Stimulated activated naive CD4-positive, alpha-beta T cell treated with Interleukin-2 at 50 U/mL for 16 hours (primary cell): ENCODE measurements at regions not wholly inside any gene's neighbourhood (a gene's known extent, or its start where the extent isn't known, plus 50 kb on each side); places are given as distances from the start of the nearest gene placed in this dataset.
"Not testable (repeated sequence)": the region's sequence is repeated elsewhere in the genome, so short reads cannot be mapped to it uniquely, and the experiment has no call there.

Source experiments
- DNase-seq: peaks from one replicate; lab custom pipeline; 2025; lab: John Stamatoyannopoulos, UW

GRCh38 chr16:52309446-52310416 is 237.2 kb downstream of the TOX3 start:
- DNase-seq: no peak

GRCh38 chr16:52308051-52308450 is 238.9 kb downstream of the TOX3 start:
- DNase-seq: no peak

- no peak for DNase-seq
These were observed 245.9 kb downstream of the TOX3 start for GRCh38 chr16:52301026-52301425.

- no peak for DNase-seq
These were observed 248.2 kb downstream of the TOX3 start for GRCh38 chr16:52298769-52299168.

GRCh38 chr16:52296706-52297315 is 250.1 kb downstream of the TOX3 start:
- not testable (repeated sequence) for DNase-seq

GRCh38 chr16:52296076-52296475 is 250.9 kb downstream of the TOX3 start:
- DNase-seq: no peak

GRCh38 chr16:52294660-52295059 is 252.3 kb downstream of the TOX3 start:
- no peak for DNase-seq

- no peak for DNase-seq
These were observed 253.7 kb downstream of the TOX3 start for GRCh38 chr16:52293204-52293603.

- no peak for DNase-seq
These were observed 263.2 kb downstream of the TOX3 start for GRCh38 chr16:52283584-52284375.

GRCh38 chr16:52283018-52283417 is 263.9 kb downstream of the TOX3 start:
- DNase-seq: no peak

- DNase-seq: no peak
These were observed 266.9 kb downstream of the TOX3 start for GRCh38 chr16:52280086-52280485.

- DNase-seq: no peak
These were observed 275.7 kb downstream of the TOX3 start for GRCh38 chr16:52271088-52271750.

GRCh38 chr16:52265446-52265861 is 281.5 kb downstream of the TOX3 start:
- no peak for DNase-seq

- DNase-seq: no peak
These were observed 289.4 kb downstream of the TOX3 start for GRCh38 chr16:52257534-52257933.

GRCh38 chr16:52256310-52257078 is 290.4 kb downstream of the TOX3 start:
- no peak for DNase-seq

- DNase-seq: no peak
These were observed 292.2 kb downstream of the TOX3 start for GRCh38 chr16:52254746-52255145.

GRCh38 chr16:52252680-52253079 is 294.3 kb downstream of the TOX3 start:
- DNase-seq: no peak

- no peak for DNase-seq
These were observed 295.4 kb downstream of the TOX3 start for GRCh38 chr16:52251495-52251894.

- no peak for DNase-seq
These were observed 299.2 kb downstream of the TOX3 start for GRCh38 chr16:52247737-52248136.

GRCh38 chr16:52238710-52239109 is 308.2 kb downstream of the TOX3 start:
- no peak for DNase-seq

- DNase-seq: no peak
These were observed 309.1 kb downstream of the TOX3 start for GRCh38 chr16:52237823-52238222.
